HEK293 (cell line): ENCODE measurements at regions not wholly inside any gene's neighbourhood (a gene's known extent, or its start where the extent isn't known, plus 50 kb on each side); places are given as distances from the start of the nearest gene placed in this dataset.

Experiments used
- CTCF ChIA-PET: fragments of 350-600 bp; formaldehyde crosslinking; extraction: SDS; loops from one replicate; lab custom pipeline; 2021; ENCODE audit warnings: antibody characterized with exemption; lab: Yijun Ruan, JAX
- POLR2A ChIA-PET: fragments of 300-600 bp; formaldehyde crosslinking; extraction: SDS; loops from one replicate; lab custom pipeline; 2020; ENCODE audit warnings: antibody characterized with exemption, inconsistent platforms; lab: Yijun Ruan, JAX
- H3K27ac ChIP-seq: fragments of 200-500 bp; sonication (Bioruptor generic); 2 replicates; pipeline ENCODE4 v1.5.1; 2014; ENCODE audit warnings: low read depth, low read length, control low read depth, inconsistent platforms; ENCODE audit errors: extremely low read depth
- H3K36me3 ChIP-seq, 2 experiments: fragments of 200-500 bp in 1 of 2; sonication (Bioruptor generic) in 1 of 2; 1 replicate in 1 of 2; 2 replicates in 1 of 2; pipeline ENCODE4 v1.5.1; 2014 to 2017; ENCODE audit warnings: inconsistent platforms in 2 of 2, low read length in 2 of 2; ENCODE audit not compliant: control insufficient read depth in 2 of 2, insufficient read depth in 1 of 2
- H3K4me1 ChIP-seq: fragments of 200-500 bp; sonication (Bioruptor generic); 2 replicates; pipeline ENCODE4 v1.5.1; 2014; ENCODE audit warnings: mild to moderate bottlenecking, low read length, inconsistent platforms; ENCODE audit not compliant: control insufficient read depth, insufficient read depth
- H3K4me3 ChIP-seq: 2 replicates; pipeline ENCODE4 v1.5.1; 2011; ENCODE audit warnings: low read depth, mild to moderate bottlenecking, control low read depth, low read length, moderate library complexity
- H3K9me3 ChIP-seq: fragments of 200-500 bp; sonication (Bioruptor generic); 2 replicates; pipeline ENCODE4 v1.5.1; 2014; ENCODE audit warnings: low read depth, low read length, inconsistent platforms; ENCODE audit not compliant: control insufficient read depth, insufficient read depth
- EGR2 ChIP-seq: fragments of 450-650 bp; formaldehyde crosslinking; IDR thresholded peaks from 2 replicates; pipeline ENCODE4 v1.5.1; 2016; ENCODE audit warnings: low read depth, missing biosample characterization, missing genetic modification characterization
- HOXA7 ChIP-seq: sonication (generic); formaldehyde crosslinking; IDR thresholded peaks from 2 replicates; pipeline ENCODE4 v1.8.1; 2022; ENCODE audit warnings: missing genetic modification reagents, borderline replicate concordance
- HOXC10 ChIP-seq: sonication (generic); formaldehyde crosslinking; IDR thresholded peaks from 2 replicates; pipeline ENCODE4 v1.8.1; 2023; ENCODE audit warnings: mild to moderate bottlenecking, missing genetic modification reagents
- OVOL3 ChIP-seq: fragments of 450-650 bp; formaldehyde crosslinking; IDR thresholded peaks from 2 replicates; pipeline ENCODE4 v1.5.1; 2016; ENCODE audit warnings: missing biosample characterization, missing genetic modification characterization
- REPIN1 ChIP-seq: fragments of 450-650 bp; formaldehyde crosslinking; IDR thresholded peaks from 2 replicates; pipeline ENCODE4 v1.5.1; 2017; ENCODE audit warnings: missing biosample characterization, missing genetic modification characterization, low read depth
- SALL2 ChIP-seq: fragments of 450-650 bp; formaldehyde crosslinking; IDR thresholded peaks from 2 replicates; pipeline ENCODE4 v1.5.0; 2017; ENCODE audit warnings: missing biosample characterization, mild to moderate bottlenecking, missing genetic modification characterization, borderline replicate concordance
- ZBTB8A ChIP-seq: fragments of 450-650 bp; formaldehyde crosslinking; IDR thresholded peaks from 2 replicates; pipeline ENCODE4 v1.5.1; 2016; ENCODE audit warnings: missing biosample characterization, missing genetic modification characterization
- ZFHX2 ChIP-seq: fragments of 450-650 bp; formaldehyde crosslinking; conservative IDR thresholded peaks from 2 replicates; pipeline ENCODE4 v1.5.1; 2016; ENCODE audit warnings: missing biosample characterization, missing genetic modification characterization
- ZFP37 ChIP-seq: fragments of 450-650 bp; formaldehyde crosslinking; IDR thresholded peaks from 2 replicates; pipeline ENCODE4 v1.5.1; 2016; ENCODE audit warnings: missing biosample characterization, missing genetic modification characterization
- ZNF114 ChIP-seq: fragments of 450-650 bp; formaldehyde crosslinking; IDR thresholded peaks from 2 replicates; pipeline ENCODE4 v1.5.0; 2017; ENCODE audit warnings: missing biosample characterization, missing genetic modification characterization
- ZNF133 ChIP-seq: fragments of 450-650 bp; formaldehyde crosslinking; IDR thresholded peaks from 2 replicates; pipeline ENCODE4 v1.5.1; 2016; ENCODE audit warnings: missing biosample characterization, missing genetic modification characterization
- ZNF157 ChIP-seq: fragments of 450-650 bp; formaldehyde crosslinking; IDR thresholded peaks from 2 replicates; pipeline ENCODE4 v1.5.1; 2016; ENCODE audit warnings: missing biosample characterization, missing genetic modification characterization
- ZNF175 ChIP-seq: fragments of 450-650 bp; formaldehyde crosslinking; IDR thresholded peaks from 2 replicates; pipeline ENCODE4 v1.5.1; 2016; ENCODE audit warnings: missing biosample characterization, missing genetic modification characterization
- ZNF274 ChIP-seq, 2 experiments: fragments of 200-500 bp in 1 of 2; fragments of 450-650 bp in 1 of 2; sonication (Bioruptor generic) in 1 of 2; formaldehyde crosslinking in 1 of 2; IDR thresholded peaks; 2 replicates each; pipeline versions ENCODE4 v1.5.1 to v1.6.1; 2014 to 2016; ENCODE audit warnings: borderline replicate concordance in 1 of 2, inconsistent platforms in 1 of 2, low read length in 1 of 2, missing biosample characterization in 1 of 2, missing genetic modification characterization in 1 of 2
- ZNF423 ChIP-seq: fragments of 450-650 bp; formaldehyde crosslinking; IDR thresholded peaks from 2 replicates; pipeline ENCODE4 v1.5.1; 2016; ENCODE audit warnings: missing biosample characterization, missing genetic modification characterization
- ZNF843 ChIP-seq: fragments of 450-650 bp; formaldehyde crosslinking; IDR thresholded peaks from 2 replicates; pipeline ENCODE4 v1.5.1; 2016; ENCODE audit warnings: missing biosample characterization, missing genetic modification characterization
- TF ChIP-seq, protein P1 (sequence below): fragments of 450-650 bp; formaldehyde crosslinking; IDR thresholded peaks from 2 replicates; pipeline ENCODE4 v1.5.1; 2016; ENCODE audit warnings: missing biosample characterization, missing genetic modification characterization
- TF ChIP-seq, protein P2 (sequence below): fragments of 450-650 bp; formaldehyde crosslinking; IDR thresholded peaks from 2 replicates; pipeline ENCODE4 v1.5.1; 2016; ENCODE audit warnings: missing biosample characterization, missing genetic modification characterization, borderline replicate concordance
- TF ChIP-seq, protein P3 (sequence below): fragments of 450-650 bp; formaldehyde crosslinking; IDR thresholded peaks from 2 replicates; pipeline ENCODE4 v1.5.1; 2016; ENCODE audit warnings: missing biosample characterization, missing genetic modification characterization
- TF ChIP-seq, protein P4 (sequence below): fragments of 450-650 bp; formaldehyde crosslinking; IDR thresholded peaks from 2 replicates; pipeline ENCODE4 v1.5.1; 2016; ENCODE audit warnings: missing biosample characterization, missing genetic modification characterization
- TF ChIP-seq, protein P5 (sequence below): fragments of 450-650 bp; formaldehyde crosslinking; IDR thresholded peaks from 2 replicates; pipeline ENCODE4 v1.5.1; 2016; ENCODE audit warnings: missing biosample characterization, missing genetic modification characterization, borderline replicate concordance
- TF ChIP-seq, protein P6 (sequence below): fragments of 450-650 bp; formaldehyde crosslinking; IDR thresholded peaks from 2 replicates; pipeline ENCODE4 v1.5.1; 2017; ENCODE audit warnings: missing biosample characterization, missing genetic modification characterization
- TF ChIP-seq, protein P7 (sequence below): fragments of 450-650 bp; formaldehyde crosslinking; IDR thresholded peaks from 2 replicates; pipeline ENCODE4 v1.5.1; 2016; ENCODE audit warnings: missing biosample characterization, missing genetic modification characterization

DNA sequence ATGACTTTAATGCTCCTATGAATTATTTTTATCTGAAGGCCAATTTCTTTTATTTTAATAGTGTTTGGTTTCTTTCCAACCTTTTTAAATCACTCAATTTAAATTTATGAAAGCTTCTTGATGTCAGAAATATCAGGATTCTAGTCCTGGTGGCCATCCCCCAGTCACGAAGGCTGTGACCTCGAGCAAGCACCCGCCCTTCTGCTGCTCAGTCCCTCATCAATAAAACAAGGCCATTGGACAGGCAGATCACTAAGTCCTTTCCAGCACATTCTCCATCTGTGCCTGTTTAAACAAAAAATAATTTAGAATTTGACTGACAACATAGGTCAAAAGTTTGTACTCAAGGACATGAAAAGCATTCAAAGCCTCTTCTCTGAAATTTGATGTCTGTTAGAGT lies 483.6 kb upstream of the VRK2 start:
- H3K4me1 ChIP-seq, result no peaks in the 10 kb centered on the region
- CTCF ChIA-PET, result no interaction called here
- no peak overlapping the region for H3K27ac ChIP-seq
- no peak overlapping the region for H3K4me3 ChIP-seq
- H3K9me3 ChIP-seq, result no peaks in the 10 kb centered on the region
- TF ChIP-seq, protein P1, sequence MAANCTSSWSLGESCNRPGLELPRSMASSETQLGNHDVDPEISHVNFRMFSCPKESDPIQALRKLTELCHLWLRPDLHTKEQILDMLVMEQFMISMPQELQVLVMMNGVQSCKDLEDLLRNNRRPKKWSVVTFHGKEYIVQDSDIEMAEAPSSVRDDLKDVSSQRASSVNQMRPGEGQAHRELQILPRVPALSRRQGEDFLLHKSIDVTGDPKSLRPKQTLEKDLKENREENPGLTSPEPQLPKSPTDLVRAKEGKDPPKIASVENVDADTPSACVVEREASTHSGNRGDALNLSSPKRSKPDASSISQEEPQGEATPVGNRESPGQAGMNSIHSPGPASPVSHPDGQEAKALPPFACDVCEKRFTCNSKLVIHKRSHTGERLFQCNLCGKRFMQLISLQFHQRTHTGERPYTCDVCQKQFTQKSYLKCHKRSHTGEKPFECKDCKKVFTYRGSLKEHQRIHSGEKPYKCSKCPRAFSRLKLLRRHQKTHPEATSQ (tag by site-specific recombination), result no peak
- TF ChIP-seq ZFP37 (tag by site-specific recombination) (no peak), ZNF423 (tag by site-specific recombination) (no peak), ZNF157 (no peak), ZNF175 (tag by site-specific recombination) (no peak), EGR2 (no peak), HOXC10 (CRISPR knock-in tag) (no peak), ZFHX2 (tag by site-specific recombination) (no peak)
- TF ChIP-seq, all 188 proteins: peak for 0
- no peaks in the 10 kb centered on the region for H3K36me3 ChIP-seq
- POLR2A ChIA-PET, result no interaction called here

DNA sequence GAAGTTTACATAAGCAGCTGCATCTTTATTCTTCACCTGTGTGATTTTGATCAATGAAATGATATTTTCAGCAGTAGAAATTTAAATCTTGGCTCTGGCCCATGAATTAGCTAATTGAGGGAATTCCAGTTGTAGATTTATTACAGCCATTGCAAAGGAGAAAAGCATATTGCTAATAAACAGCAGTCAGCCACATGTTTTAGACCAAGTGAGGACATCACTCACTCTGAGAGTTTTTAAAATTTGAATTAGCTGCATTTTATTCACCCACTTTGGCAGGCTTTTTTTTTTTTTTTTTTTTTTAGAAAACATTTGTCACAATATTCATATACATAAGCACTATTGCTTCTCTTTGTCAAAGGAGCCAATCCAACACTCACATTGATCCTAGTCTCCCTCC lies 479.4 kb upstream of the VRK2 start:
- no peaks in the 10 kb centered on the region for H3K9me3 ChIP-seq
- POLR2A ChIA-PET, result no interaction called here
- no peaks in the 10 kb centered on the region for H3K36me3 ChIP-seq
- TF ChIP-seq ZFHX2 (tag by site-specific recombination), result no peak
- no peak for TF ChIP-seq HOXA7 (CRISPR knock-in tag)
- TF ChIP-seq ZBTB8A, result no peak
- TF ChIP-seq, protein P2, sequence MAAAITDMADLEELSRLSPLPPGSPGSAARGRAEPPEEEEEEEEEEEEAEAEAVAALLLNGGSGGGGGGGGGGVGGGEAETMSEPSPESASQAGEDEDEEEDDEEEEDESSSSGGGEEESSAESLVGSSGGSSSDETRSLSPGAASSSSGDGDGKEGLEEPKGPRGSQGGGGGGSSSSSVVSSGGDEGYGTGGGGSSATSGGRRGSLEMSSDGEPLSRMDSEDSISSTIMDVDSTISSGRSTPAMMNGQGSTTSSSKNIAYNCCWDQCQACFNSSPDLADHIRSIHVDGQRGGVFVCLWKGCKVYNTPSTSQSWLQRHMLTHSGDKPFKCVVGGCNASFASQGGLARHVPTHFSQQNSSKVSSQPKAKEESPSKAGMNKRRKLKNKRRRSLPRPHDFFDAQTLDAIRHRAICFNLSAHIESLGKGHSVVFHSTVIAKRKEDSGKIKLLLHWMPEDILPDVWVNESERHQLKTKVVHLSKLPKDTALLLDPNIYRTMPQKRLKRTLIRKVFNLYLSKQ (tag by site-specific recombination), result no peak
- TF ChIP-seq, protein P3, sequence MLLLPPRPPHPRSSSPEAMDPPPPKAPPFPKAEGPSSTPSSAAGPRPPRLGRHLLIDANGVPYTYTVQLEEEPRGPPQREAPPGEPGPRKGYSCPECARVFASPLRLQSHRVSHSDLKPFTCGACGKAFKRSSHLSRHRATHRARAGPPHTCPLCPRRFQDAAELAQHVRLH (tag by site-specific recombination), result no peak
- TF ChIP-seq ZNF114, result no peak
- no peak for TF ChIP-seq ZNF274 (IDR thresholded peaks at IDR 0.05; ENCODE audit: low read length)
- TF ChIP-seq ZNF274 (tag by site-specific recombination; IDR thresholded peaks at IDR 0.05; ENCODE audit: borderline replicate concordance), result no peak
- TF ChIP-seq, protein P4, sequence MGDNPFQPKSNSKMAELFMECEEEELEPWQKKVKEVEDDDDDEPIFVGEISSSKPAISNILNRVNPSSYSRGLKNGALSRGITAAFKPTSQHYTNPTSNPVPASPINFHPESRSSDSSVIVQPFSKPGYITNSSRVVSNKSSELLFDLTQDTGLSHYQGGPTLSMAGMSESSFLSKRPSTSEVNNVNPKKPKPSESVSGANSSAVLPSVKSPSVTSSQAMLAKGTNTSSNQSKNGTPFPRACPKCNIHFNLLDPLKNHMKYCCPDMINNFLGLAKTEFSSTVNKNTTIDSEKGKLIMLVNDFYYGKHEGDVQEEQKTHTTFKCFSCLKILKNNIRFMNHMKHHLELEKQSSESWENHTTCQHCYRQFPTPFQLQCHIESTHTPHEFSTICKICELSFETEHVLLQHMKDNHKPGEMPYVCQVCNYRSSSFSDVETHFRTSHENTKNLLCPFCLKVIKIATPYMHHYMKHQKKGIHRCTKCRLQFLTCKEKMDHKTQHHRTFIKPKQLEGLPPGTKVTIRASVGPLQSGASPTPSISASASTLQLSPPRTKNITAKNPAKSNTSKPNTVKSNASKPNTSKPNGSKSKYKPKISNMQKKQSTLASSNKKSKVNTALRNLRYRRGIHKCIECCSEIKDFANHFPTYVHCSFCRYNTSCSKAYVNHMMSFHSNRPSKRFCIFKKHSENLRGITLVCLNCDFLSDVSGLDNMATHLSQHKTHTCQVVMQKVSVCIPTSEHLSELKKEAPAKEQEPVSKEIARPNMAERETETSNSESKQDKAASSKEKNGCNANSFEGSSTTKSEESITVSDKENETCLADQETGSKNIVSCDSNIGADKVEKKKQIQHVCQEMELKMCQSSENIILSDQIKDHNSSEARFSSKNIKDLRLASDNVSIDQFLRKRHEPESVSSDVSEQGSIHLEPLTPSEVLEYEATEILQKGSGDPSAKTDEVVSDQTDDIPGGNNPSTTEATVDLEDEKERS (tag by site-specific recombination), result no peak
- TF ChIP-seq, protein P5, sequence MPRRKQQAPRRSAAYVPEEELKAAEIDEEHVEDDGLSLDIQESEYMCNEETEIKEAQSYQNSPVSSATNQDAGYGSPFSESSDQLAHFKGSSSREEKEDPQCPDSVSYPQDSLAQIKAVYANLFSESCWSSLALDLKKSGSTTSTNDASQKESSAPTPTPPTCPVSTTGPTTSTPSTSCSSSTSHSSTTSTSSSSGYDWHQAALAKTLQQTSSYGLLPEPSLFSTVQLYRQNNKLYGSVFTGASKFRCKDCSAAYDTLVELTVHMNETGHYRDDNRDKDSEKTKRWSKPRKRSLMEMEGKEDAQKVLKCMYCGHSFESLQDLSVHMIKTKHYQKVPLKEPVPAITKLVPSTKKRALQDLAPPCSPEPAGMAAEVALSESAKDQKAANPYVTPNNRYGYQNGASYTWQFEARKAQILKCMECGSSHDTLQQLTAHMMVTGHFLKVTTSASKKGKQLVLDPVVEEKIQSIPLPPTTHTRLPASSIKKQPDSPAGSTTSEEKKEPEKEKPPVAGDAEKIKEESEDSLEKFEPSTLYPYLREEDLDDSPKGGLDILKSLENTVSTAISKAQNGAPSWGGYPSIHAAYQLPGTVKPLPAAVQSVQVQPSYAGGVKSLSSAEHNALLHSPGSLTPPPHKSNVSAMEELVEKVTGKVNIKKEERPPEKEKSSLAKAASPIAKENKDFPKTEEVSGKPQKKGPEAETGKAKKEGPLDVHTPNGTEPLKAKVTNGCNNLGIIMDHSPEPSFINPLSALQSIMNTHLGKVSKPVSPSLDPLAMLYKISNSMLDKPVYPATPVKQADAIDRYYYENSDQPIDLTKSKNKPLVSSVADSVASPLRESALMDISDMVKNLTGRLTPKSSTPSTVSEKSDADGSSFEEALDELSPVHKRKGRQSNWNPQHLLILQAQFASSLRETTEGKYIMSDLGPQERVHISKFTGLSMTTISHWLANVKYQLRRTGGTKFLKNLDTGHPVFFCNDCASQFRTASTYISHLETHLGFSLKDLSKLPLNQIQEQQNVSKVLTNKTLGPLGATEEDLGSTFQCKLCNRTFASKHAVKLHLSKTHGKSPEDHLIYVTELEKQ (tag by site-specific recombination), result no peak
- no peak for TF ChIP-seq REPIN1 (tag by site-specific recombination)
- TF ChIP-seq, protein P6, sequence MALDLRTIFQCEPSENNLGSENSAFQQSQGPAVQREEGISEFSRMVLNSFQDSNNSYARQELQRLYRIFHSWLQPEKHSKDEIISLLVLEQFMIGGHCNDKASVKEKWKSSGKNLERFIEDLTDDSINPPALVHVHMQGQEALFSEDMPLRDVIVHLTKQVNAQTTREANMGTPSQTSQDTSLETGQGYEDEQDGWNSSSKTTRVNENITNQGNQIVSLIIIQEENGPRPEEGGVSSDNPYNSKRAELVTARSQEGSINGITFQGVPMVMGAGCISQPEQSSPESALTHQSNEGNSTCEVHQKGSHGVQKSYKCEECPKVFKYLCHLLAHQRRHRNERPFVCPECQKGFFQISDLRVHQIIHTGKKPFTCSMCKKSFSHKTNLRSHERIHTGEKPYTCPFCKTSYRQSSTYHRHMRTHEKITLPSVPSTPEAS (tag by site-specific recombination), result no peak
- TF ChIP-seq ZNF133 (tag by site-specific recombination), result no peak
- TF ChIP-seq OVOL3 (tag by site-specific recombination), result no peak
- TF ChIP-seq, protein P7, sequence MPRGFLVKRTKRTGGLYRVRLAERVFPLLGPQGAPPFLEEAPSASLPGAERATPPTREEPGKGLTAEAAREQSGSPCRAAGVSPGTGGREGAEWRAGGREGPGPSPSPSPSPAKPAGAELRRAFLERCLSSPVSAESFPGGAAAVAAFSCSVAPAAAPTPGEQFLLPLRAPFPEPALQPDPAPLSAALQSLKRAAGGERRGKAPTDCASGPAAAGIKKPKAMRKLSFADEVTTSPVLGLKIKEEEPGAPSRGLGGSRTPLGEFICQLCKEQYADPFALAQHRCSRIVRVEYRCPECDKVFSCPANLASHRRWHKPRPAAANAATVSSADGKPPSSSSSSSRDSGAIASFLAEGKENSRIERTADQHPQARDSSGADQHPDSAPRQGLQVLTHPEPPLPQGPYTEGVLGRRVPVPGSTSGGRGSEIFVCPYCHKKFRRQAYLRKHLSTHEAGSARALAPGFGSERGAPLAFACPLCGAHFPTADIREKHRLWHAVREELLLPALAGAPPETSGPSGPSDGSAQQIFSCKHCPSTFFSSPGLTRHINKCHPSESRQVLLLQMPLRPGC (tag by site-specific recombination), result no peak
- no peak for TF ChIP-seq ZNF843 (tag by site-specific recombination)
- no peak for TF ChIP-seq SALL2
- TF ChIP-seq, all 188 proteins: peak for 0
- no peaks in the 10 kb centered on the region for H3K4me1 ChIP-seq
- CTCF ChIA-PET, result no interaction called here
- H3K4me3 ChIP-seq, result no peak overlapping the region
- H3K27ac ChIP-seq, result no peak overlapping the region
